SK-N-MC (cell line): ENCODE measurements at regions not wholly inside any gene's neighbourhood (a gene's known extent, or its start where the extent isn't known, plus 50 kb on each side); places are given as distances from the start of the nearest gene placed in this dataset.

Experiments
- EZH2 ChIP-seq: fragments of 200-600 bp; sonication (generic); IDR thresholded peaks from one replicate; pipeline ENCODE4 v1.6.1; 2017; ENCODE audit warnings: antibody characterized with exemption
- FOXP2 ChIP-seq: optimal IDR thresholded peaks from 2 replicates; pipeline ENCODE3; 2011; ENCODE audit warnings: mild to moderate bottlenecking, moderate library complexity; ENCODE audit not compliant: insufficient read depth; ENCODE audit errors: extremely low read length, control extremely low read depth
- POLR2AphosphoS5 ChIP-seq: IDR thresholded peaks from 2 replicates; pipeline ENCODE4 v1.6.1; 2012; ENCODE audit warnings: mild to moderate bottlenecking, low read depth, low read length, borderline replicate concordance

DNA sequence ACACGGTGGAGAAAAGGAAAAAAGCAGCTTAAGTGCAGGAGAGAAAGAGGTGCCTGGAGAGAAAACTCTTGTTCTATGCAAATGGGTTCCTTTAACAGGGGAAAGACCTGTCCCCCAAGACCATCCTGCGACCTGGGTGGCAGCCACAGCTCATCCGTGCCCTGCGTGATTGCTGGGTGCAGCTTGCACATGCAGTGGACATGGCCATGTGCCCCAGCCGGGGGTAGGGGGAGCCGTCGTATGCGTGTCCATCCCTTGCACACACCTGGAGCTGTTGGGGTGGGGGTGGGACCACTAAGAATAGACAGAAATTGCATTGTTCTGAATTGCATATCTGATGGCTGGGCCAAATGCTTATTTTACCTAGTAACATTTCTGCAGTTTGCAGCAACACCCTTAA is 171.9 kb downstream of the GUCY2F start:
- TF ChIP-seq EZH2 (no peak), POLR2AphosphoS5 (no peak), FOXP2 (no peak)
